ENCODE measurements at regions not wholly inside any gene's neighbourhood (a gene's known extent, or its start where the extent isn't known, plus 50 kb on each side); places are given as distances from the start of the nearest gene placed in this dataset.
"Not testable (repeated sequence)": the region's sequence is repeated elsewhere in the genome, so short reads cannot be mapped to it uniquely, and the experiment has no call there.

- no peak for TF ChIP-seq CTCF (IDR thresholded peaks at IDR 0.05)
- Histone ChIP-seq H3K36me3 (ENCODE audit: low read depth) (no peaks in the 10 kb centered on the region), H3K9me3 (no peaks in the 10 kb centered on the region), H3K4me3 (no peak overlapping the region), H3K4me1 (ENCODE audit: low read depth) (no peaks in the 10 kb centered on the region)
- intact Hi-C loops (cut with DNase I, micrococcal nuclease): no loop called here
- ATAC-seq (no peak), DNase-seq (no peak)
These were observed 148.5 kb upstream of the ALDH1B1 start for GRCh38 chr9:38243993-38244392.

GRCh38 chr9:38242151-38242550 lies 150.4 kb upstream of the ALDH1B1 start:
- H3K4me1 ChIP-seq (ENCODE audit: low read depth); intact Hi-C loops (cut with DNase I, micrococcal nuclease); ATAC-seq; H3K4me3 ChIP-seq; H3K9me3 ChIP-seq; DNase-seq; H3K36me3 ChIP-seq (ENCODE audit: low read depth): not testable (repeated sequence)

GRCh38 chr9:38240051-38240450 lies 152.5 kb upstream of the ALDH1B1 start:
- TF ChIP-seq CTCF (IDR thresholded peaks at IDR 0.05): no peak
- intact Hi-C loops (cut with DNase I, micrococcal nuclease): no loop called here
- Histone ChIP-seq H3K4me1 (ENCODE audit: low read depth) (no peaks in the 10 kb centered on the region), H3K9me3 (no peaks in the 10 kb centered on the region), H3K4me3 (no peak overlapping the region), H3K36me3 (ENCODE audit: low read depth) (no peaks in the 10 kb centered on the region)
- no peak for ATAC-seq
- no peak for DNase-seq

DNA sequence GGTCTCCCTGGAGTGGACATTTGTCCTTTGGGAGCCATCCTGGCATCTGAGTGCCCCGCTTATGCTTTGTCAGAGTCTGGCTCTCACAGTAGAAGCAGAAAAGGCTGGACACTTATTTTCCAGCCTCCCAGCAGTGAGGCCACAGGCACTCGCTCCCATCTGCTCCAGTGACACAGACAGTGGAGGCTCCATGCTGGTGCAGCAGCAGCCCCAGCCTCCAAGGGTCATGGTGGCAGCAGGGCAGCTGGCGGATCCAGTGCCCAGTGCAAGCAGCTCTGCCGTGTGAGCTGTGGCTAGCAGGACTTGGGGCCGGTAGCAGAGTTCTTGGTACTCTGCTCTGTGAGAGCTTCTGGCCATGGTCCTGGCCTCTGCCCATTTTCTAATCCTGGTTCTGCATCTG lies 157.3 kb upstream of the ALDH1B1 start:
- Histone ChIP-seq H3K4me1 (ENCODE audit: low read depth) (no peaks in the 10 kb centered on the region), H3K9me3 (no peaks in the 10 kb centered on the region), H3K36me3 (ENCODE audit: low read depth) (no peaks in the 10 kb centered on the region), H3K4me3 (no peak overlapping the region)
- ATAC-seq (no peak), DNase-seq (no peak)
- no peak for TF ChIP-seq CTCF (IDR thresholded peaks at IDR 0.05)
- intact Hi-C loops (cut with DNase I, micrococcal nuclease): loop anchor here in 1 of 2 donors (10.0 kb wide), 1 partner anchor 60 kb away; no protein-coding TSS in a partner anchor

DNA sequence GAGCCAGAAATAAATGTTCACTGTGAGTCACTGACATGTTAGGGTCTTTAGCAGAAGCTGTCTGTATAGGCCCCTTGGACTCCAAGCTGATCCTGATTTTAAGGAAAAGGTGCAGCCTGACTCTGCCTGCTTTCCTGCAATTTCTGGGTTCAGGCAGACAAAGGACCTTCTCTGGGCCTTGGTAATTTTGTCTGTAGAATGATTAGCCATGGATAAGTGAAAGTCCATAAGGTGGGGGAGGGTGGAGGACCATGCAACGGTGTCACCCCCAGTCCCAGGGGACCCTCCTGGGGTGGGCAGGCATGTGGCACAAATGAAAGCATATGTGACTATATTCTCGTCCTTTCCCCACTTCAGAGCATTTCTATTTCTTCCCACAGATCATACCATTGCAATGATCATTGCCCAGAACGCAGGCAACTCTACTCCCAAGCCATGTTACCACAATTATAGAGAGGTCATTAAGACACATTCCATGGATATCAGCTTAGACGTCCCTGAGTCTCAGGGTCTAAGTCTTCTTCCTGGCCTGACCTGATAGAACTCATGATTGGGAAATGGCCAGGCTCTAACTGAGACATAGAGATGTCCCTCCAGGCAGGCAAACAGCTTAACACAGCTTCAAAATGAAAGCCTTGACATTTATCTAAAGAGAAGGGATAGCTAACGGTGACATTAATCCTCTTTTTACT lies 157.9 kb upstream of the ALDH1B1 start:
- no peaks in the 10 kb centered on the region for H3K36me3 ChIP-seq (ENCODE audit: low read depth)
- no peak for DNase-seq
- intact Hi-C loops (cut with DNase I, micrococcal nuclease): loop anchor here in 1 of 2 donors (10.0 kb wide), 1 partner anchor 60 kb away; no protein-coding TSS in a partner anchor
- H3K4me1 ChIP-seq (ENCODE audit: low read depth): no peaks in the 10 kb centered on the region
- no peaks in the 10 kb centered on the region for H3K9me3 ChIP-seq
- H3K4me3 ChIP-seq: no peak overlapping the region
- no peak for TF ChIP-seq CTCF (IDR thresholded peaks at IDR 0.05)
- ATAC-seq: no peak

- Histone ChIP-seq H3K4me1 (ENCODE audit: low read depth) (no peaks in the 10 kb centered on the region), H3K36me3 (ENCODE audit: low read depth) (no peaks in the 10 kb centered on the region), H3K9me3 (no peaks in the 10 kb centered on the region), H3K4me3 (no peak overlapping the region)
- ATAC-seq: no peak
- no peak for TF ChIP-seq CTCF (IDR thresholded peaks at IDR 0.05)
- no peak for DNase-seq
- intact Hi-C loops (cut with DNase I, micrococcal nuclease): loop anchor here in 1 of 2 donors (10.0 kb wide), 1 partner anchor 59 kb away; no protein-coding TSS in a partner anchor
These were observed 158.6 kb upstream of the ALDH1B1 start for GRCh38 chr9:38233796-38234355.

All from mucosa of descending colon (tissue), 3 donors.